SKM-1 treated with dmso at 0.1 percent for 144 hours (cell line): ENCODE measurements at regions not wholly inside any gene's neighbourhood (a gene's known extent, or its start where the extent isn't known, plus 50 kb on each side); places are given as distances from the start of the nearest gene placed in this dataset.
"Not testable (repeated sequence)": the region's sequence is repeated elsewhere in the genome, so short reads cannot be mapped to it uniquely, and the experiment has no call there.

Experiments used
- DNase-seq: peaks from one replicate; lab custom pipeline; 2025; ENCODE audit not compliant: unreplicated experiment; lab: John Stamatoyannopoulos, UW

DNA sequence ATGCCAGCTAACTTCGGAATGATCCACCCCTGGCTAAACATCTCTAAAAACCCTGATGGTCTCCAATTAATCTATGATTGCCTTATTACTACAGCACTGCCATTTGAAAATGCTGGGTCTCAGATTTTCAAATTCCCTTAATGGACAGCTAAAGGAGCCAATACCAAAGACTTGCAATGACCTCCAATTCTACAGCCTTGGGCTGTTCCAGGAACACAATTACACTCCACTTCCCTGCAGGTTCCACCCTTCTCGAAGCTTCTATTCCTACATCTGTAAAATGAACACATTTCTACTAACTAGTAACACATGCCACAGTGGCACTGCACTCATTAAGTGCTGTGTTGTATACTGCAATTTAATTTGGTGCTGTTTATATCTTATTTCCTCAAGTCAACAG is 85.7 kb upstream of the AK4 start:
- DNase-seq, result no peak

DNA sequence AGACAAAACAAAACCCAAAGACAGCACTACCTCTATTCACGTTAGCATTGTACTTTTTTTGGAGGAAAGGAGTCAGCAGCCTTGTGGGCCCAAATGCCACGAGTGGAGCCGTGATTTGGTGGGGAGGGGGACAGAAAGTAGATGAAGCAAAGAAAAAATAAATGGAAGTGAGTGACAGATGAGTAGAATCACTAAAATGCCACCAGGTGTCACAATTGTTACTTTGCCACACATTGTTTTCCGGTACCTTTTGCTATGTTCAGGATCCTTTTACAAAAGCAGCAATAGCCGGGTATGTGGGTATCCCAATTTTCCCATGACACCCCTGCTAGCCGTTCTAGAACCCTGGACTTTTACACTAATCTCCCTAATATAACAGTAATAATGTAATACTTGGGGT is 85.0 kb upstream of the AK4 start:
- DNase-seq, result no peak

DNA sequence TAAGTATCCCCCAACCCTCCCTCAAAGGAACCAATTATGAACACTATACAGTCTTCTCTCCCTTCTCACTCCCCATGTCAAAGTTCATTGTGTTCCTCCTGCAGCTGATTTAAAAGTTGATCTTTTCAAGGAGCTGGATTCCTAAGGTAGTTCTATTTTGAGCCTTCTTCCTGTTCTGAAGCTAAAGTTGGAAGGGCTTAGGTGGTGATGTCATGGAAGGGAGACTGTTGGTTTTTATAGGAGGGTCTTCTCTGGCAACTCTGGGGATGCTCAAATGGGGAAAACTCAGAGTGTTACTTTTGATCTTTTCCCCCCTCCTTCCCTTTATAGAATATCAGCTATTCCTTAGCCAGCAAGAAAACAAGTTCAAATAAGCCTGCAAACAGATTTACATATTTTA is 83.0 kb upstream of the AK4 start:
- no peak for DNase-seq

GRCh38 chr1:65065524-65066418 is 82.2 kb upstream of the AK4 start:
- no peak for DNase-seq

DNA sequence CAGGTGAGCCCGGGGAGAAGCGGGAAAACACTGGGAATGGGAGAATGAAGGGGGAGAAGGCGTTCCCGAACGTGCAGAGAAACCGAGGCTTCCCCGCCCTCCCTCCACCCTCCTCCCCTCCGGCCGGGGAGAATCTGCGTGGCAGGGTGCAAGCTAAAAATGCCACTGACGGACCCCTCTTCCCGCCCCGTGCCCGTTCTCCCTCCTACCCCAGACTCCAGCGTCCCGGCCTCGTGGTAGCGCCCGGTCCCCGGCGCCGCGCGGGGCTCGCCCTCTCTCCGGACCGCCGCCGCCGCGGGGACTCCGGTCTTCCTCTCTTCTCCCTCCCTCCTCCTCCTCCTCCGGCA is 81.6 kb upstream of the AK4 start:
- no peak for DNase-seq

DNA sequence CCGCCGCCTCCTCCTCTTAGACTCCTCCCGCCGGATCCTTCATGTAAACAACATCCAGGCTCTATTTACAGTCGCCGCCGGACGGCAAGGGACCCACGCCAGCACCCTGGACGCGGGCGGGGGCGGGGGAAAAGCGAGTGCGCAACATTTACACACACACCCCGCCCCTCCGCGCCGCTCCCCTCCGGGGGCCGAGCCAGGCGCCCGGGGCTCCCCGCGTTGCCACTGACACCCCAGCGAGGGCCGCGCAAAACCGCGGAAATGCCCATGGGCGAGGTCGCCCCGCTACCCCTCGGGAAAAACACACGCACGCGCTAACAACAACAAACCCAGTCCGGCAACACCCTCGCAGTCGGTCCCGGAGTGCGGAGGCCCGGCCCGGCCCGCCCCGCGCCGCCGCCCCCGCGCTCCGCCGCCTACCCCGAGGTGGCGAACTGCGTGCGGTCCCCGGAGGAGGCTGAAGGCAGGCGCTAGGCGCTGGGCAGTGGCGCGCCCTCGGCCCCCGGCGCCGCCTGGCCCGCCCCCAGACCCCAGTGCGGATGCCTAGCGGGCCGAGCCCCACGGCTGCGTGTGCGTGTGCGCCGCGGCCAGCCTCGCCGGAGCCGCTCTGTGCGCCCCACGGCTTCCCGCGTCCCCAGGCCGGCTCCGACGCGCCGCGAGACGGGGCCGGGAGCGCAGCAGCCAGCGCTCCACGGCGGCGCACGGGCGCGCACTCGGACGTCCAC is 81.1 kb upstream of the AK4 start:
- peak; percentile 53 for DNase-seq

- peak; percentile 46 for DNase-seq
Observed at GRCh38 chr1:65067491-65068201, 80.4 kb upstream of the AK4 start.

GRCh38 chr1:65068202-65069010 is 79.6 kb upstream of the AK4 start:
- peak; percentile 15 for DNase-seq

DNA sequence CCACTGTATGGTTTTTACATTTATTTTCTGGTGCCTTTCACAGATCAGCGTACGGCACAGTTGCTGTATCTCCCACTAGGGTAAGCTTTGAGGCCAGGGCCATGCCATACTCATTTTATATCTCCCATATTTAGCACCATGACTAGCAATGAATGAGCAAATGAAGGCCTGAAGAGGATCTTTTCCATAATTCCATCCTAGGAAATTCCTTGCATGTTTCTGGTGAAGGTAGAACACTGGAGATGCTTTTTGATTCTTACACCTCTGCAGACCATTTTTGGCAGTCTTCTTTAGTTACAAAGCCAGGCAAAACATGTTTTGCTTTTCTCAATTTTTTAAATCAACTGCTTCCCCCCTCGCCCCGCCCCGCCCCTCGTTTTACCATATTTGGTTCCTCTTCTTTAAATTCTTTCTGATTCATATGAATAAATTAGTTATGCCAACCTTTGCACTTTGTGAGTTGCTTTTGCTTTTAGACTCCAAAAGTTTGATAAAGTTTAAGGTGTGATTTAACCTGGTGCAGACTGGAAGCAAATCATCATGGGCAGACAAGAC is 78.9 kb upstream of the AK4 start:
- DNase-seq, result no peak

DNA sequence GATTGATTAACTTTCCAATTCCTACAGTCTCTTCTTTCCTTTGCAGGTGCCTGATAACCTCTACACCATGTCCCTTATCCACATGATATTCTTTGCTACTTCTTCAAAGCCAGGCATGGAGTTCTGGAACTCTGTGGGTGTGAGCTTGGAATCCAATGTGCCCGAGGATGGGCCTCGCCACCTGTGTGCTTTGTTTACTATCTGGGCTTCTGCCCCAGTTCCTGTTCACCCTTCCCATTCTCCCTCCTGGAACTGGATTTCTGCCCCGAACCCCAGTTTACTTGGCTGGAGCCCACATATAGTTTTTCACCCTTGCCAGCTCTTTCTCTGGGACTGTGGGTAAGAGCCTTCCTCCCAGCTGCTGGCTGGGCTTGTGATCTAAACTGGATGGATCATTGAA is 75.2 kb upstream of the AK4 start:
- DNase-seq, result no peak

GRCh38 chr1:65075123-65075976 is 72.7 kb upstream of the AK4 start:
- DNase-seq, result peak; percentile 52

DNA sequence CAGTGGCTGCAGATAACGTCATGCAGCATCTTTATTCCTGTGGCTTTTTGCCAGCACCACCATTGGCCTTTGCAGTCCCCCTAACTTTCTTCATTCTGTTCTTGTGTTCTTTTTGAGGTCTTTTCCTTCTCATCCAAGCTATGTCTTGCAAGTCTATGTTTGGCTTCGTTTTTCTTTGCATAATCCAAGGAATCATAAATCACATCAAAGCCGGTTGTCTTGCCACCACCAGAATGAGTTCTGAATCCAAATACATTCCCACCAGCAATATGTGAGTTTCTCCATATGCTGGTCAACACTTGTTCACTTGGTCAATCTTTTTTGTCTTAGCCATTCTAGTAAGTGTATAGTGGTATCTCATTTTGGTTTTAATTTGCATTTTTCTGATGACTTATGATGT is 70.6 kb upstream of the AK4 start:
- DNase-seq, result no peak

DNA sequence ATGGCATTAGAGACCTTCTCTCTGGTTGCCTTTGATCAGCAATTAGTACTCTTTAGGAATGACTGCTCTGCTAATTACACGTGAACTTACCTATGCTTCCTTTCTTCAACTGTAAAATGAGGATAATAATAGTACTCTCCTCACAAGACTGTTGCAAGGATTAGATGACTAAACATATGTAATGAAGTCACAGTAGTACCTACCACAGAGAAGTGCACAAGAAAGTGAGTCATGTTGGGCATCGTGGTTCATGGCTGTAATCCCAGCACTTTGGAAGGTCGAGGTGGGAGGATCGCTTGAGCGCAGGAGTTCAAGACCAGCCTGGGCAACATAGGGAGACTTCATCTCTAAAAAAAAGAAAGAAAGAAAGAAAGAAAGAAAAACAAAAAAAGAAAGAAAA is 68.1 kb upstream of the AK4 start:
- DNase-seq, result no peak

DNA sequence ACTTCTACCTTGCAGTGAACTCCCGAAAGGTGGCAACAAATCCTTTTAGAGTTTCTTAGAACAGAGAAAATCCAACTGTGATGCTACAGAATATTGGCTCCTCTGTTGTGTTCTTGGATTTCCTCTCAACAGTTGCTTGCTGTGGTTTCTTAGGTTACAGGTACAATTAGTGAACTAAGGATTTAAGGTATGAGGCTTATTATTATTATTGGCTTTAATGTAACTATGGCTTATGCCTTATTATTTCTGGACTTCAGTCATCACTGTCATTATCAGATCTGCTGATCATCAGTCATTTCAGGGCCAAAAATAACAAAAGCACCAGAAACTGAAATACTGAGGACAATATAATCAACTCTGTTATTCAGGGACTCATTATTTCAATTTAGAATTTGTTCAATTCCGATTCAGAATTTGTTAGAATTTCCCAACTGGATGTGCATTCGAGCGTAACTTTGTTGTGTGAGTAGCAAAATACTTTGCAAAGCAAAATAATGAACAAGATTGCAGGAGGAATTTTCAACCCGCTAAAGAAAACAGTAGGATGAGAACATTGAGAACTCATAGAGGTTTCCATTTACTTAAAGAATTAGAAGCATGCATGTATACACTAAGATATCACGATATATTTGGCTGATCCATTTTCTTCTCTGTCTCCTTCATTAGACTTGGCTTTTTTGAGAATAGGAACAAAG is 65.5 kb upstream of the AK4 start:
- DNase-seq, result no peak

DNA sequence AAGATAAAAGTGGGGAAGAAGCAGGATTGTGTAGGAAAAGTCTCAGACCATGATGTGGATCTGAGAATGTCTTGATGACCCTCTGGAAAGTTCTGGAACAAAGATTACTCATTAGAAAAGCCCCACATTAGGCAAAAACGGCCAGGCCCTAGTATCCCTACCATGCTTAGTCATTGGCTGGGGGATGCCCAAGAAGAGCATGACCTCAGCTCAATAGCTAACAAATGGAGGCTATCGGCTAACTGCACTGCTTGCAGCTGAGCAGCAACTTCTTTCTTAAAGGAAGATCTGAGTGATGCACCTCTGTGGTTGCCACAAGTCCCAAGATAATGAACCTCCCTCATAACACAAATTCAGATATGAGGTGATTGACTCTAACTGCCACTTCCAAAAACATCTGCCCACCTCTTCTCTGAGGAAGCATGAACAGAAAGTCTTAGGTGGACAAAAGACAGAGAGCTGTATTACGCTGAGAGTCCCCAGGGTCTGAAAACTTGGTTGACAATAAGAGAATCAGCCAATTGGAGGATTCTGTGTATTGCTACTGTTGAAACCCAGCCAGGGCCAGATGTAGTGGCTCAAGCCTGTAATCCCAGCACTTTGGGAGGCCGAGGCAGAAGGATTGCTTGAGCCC is 64.6 kb upstream of the AK4 start:
- DNase-seq, result no peak

DNA sequence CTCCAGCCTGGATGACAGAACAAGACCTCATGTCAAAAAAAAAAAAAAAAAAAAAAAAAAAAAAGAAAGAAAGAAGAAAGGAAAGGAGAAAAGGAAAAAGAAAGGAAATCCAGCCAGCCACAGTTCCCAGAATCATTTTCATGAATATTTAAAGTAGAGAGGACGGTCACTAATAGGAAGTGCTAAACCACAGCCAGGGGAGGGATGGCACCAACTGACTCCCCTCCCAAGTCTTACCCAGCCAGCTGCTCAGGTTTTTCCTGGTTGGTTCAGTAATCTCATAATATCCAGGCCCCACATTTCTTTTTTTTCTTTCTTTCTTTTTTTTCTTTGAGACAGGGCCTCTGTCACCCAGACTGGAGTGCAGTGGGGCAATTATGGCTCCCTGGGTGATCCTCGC is 63.9 kb upstream of the AK4 start:
- no peak for DNase-seq

GRCh38 chr1:65087519-65087918 is 60.5 kb upstream of the AK4 start:
- not testable (repeated sequence) for DNase-seq

DNA sequence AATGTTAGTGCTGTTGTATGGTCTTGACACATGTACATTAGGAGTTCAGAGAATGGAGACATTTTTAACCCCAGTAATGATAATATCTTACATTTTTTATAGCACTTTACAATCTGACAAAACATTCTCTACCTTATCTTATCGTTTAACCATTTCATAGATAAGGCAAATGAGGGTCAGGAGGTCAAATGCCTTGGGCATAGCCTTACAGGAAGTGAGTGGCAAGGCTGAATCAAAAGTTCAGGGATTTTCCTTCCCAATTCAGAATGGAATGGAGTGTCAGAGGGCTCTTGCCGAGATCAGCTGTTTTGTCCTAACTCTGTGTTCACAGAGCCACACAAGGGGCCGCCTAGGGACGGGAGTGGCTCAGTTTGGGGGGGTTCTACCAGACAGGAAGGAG is 57.6 kb upstream of the AK4 start:
- no peak for DNase-seq

DNA sequence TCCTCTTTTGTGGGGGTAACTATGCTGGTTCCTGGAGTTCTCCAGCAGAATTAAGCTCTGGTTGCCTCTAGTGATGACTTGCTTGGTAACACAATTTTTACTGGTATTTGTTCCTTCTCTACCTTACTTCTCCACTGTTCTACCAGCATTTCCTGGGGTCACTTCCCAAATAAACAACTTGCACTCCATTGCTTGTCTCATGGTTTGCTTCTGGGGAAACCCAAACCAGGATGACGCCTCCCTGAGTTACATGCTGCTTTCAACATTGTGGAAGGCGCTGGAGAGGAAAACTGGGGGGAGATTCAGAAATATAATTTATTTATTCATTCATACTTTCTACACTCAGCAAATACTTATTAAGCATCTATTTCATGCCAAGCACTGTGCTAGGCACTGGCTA is 55.3 kb upstream of the AK4 start:
- DNase-seq, result no peak
